HCT116 (cell line): ENCODE measurements at regions not wholly inside any gene's neighbourhood (a gene's known extent, or its start where the extent isn't known, plus 50 kb on each side); places are given as distances from the start of the nearest gene placed in this dataset.

Experiments
- ATAC-seq: fragments of 200-7000 bp; cut with Tn5 transposase; 2 replicates; pipeline ENCODE4 v1.9.1; 2020; ENCODE audit warnings: mild to moderate bottlenecking, moderate library complexity
- BruUV-seq: library from RNA; stranded (reverse); fragments of 400-500 nt; replicated peaks from 2 replicates; lab custom pipeline; 2021; lab: Mats Ljungman, UMichigan
- CTCF ChIA-PET: fragments of 300-600 bp; sonication (Branson Sonifier 250); formaldehyde crosslinking; loops from one replicate; lab custom pipeline; 2021; ENCODE audit warnings: antibody characterized with exemption; lab: Charles Lee
- POLR2A ChIA-PET: fragments of 300-600, 350-600 bp; sonication (Branson Sonifier 250); formaldehyde crosslinking; loops from one replicate; lab custom pipeline; 2021; ENCODE audit warnings: antibody characterized with exemption; lab: Charles Lee
- RAD21 ChIA-PET, 2 experiments: fragments of 300-600 bp; sonication (Branson Sonifier 250); formaldehyde crosslinking; loops; one replicate each; lab custom pipeline; 2023; ENCODE audit warnings: low total read pairs in 2 of 2; ENCODE audit not compliant: uncharacterized antibody in 2 of 2, unreplicated experiment in 2 of 2, low non-redundant PET in 1 of 2; lab: Charles Lee
- DNase-seq: peaks from one replicate; pipeline ENCODE4 v3.0.0-alpha.2; 2010; ENCODE audit warnings: low read depth, low spot score
- H2AFZ ChIP-seq: fragments of 200-600 bp; shearing (Covaris generic), sonication (generic); 2 replicates; pipeline ENCODE4 v1.6.1; 2017; ENCODE audit warnings: low read depth, mixed run types, mixed read lengths, antibody characterized with exemption, low read length; ENCODE audit not compliant: poor library complexity, severe bottlenecking
- H3K27ac ChIP-seq: 2 replicates; pipeline ENCODE4 v1.5.1; 2012; ENCODE audit warnings: low read depth, low read length
- H3K27me3 ChIP-seq: fragments of 200-600 bp; sonication (generic); 2 replicates; pipeline ENCODE4 v1.6.1; 2016; ENCODE audit warnings: mixed run types, low read length, mixed read lengths; ENCODE audit not compliant: insufficient read depth
- H3K36me3 ChIP-seq, 2 experiments: fragments of 200-500 bp in 1 of 2; fragments of 200-600 bp in 1 of 2; sonication (Bioruptor generic) in 1 of 2; sonication (generic) in 1 of 2; 2 replicates each; pipeline versions ENCODE4 v1.5.1 to v1.6.1; 2014 to 2016; ENCODE audit warnings: low read length in 2 of 2, inconsistent platforms in 1 of 2, mixed read lengths in 1 of 2, mixed run types in 1 of 2; ENCODE audit not compliant: insufficient read depth in 2 of 2, control insufficient read depth in 1 of 2
- H3K4me1 ChIP-seq, 2 experiments: fragments of 200-600 bp in 1 of 2; sonication (generic) in 1 of 2; 2 replicates each; pipeline versions ENCODE4 v1.5.1 to v1.6.1; 2012 to 2017; ENCODE audit warnings: low read length in 2 of 2, inconsistent platforms in 1 of 2, mild to moderate bottlenecking in 1 of 2, mixed read lengths in 1 of 2, mixed run types in 1 of 2, moderate library complexity in 1 of 2; ENCODE audit not compliant: insufficient read depth in 2 of 2, control insufficient read depth in 1 of 2
- H3K4me2 ChIP-seq: fragments of 200-600 bp; sonication (generic); 2 replicates; pipeline ENCODE4 v1.6.1; 2017; ENCODE audit warnings: mixed run types, low read length, mixed read lengths
- H3K4me3 ChIP-seq, 2 experiments: fragments of 200-600 bp in 1 of 2; sonication (generic) in 1 of 2; replicated peaks in 1 of 2; 2 replicates each; pipeline ENCODE4 v1.5.1; 2011 to 2016; ENCODE audit warnings: low read length in 2 of 2, control low read depth in 1 of 2, low read depth in 1 of 2, mild to moderate bottlenecking in 1 of 2, mixed read lengths in 1 of 2, mixed run types in 1 of 2
- H3K79me2 ChIP-seq: fragments of 200-600 bp; sonication (generic); 2 replicates; pipeline ENCODE4 v1.6.1; 2017; ENCODE audit warnings: mild to moderate bottlenecking, mixed run types, low read length, moderate library complexity, mixed read lengths; ENCODE audit not compliant: insufficient read depth
- H3K9ac ChIP-seq: fragments of 200-600 bp; sonication (generic); 2 replicates; pipeline ENCODE4 v1.6.1; 2016; ENCODE audit warnings: low read length, mixed read lengths
- H3K9me2 ChIP-seq: fragments of 200-600 bp; sonication (generic), shearing (Covaris generic); 2 replicates; pipeline ENCODE4 v1.6.1; 2017; ENCODE audit warnings: mixed run types, mild to moderate bottlenecking, moderate library complexity; ENCODE audit not compliant: insufficient read depth
- H3K9me3 ChIP-seq, 2 experiments: fragments of 200-500 bp in 1 of 2; fragments of 200-600 bp in 1 of 2; sonication (Bioruptor generic) in 1 of 2; sonication (generic) in 1 of 2; 2 replicates each; pipeline ENCODE4 v1.6.1; 2014 to 2017; ENCODE audit warnings: low read length in 2 of 2, mixed read lengths in 2 of 2, inconsistent platforms in 1 of 2, low read depth in 1 of 2, mild to moderate bottlenecking in 1 of 2, mixed run types in 1 of 2, moderate library complexity in 1 of 2; ENCODE audit not compliant: control insufficient read depth in 1 of 2, insufficient read depth in 1 of 2
- H4K20me1 ChIP-seq: fragments of 200-600 bp; sonication (generic), shearing (Covaris generic); 2 replicates; pipeline ENCODE4 v1.6.1; 2017; ENCODE audit warnings: mixed run types, mild to moderate bottlenecking, moderate library complexity; ENCODE audit not compliant: insufficient read depth
- ATF3 ChIP-seq: IDR thresholded peaks from 2 replicates; pipeline ENCODE4 v1.6.1; 2012
- CBX3 ChIP-seq: IDR thresholded peaks from 2 replicates; pipeline ENCODE4 v1.6.1; 2012; ENCODE audit warnings: low read depth
- CEBPB ChIP-seq: IDR thresholded peaks from 2 replicates; pipeline ENCODE4 v1.6.1; 2012; ENCODE audit warnings: low read depth
- CTCF ChIP-seq, 3 experiments: fragments of 200-600 bp in 1 of 3; sonication (generic) in 1 of 3; IDR thresholded peaks in 2 of 3; conservative IDR thresholded peaks in 1 of 3; 2 replicates each; pipeline ENCODE4 v1.5.1; 2012 to 2017; ENCODE audit warnings: low read depth in 2 of 3, low read length in 2 of 3, antibody characterized with exemption in 1 of 3, borderline replicate concordance in 1 of 3, control low read depth in 1 of 3, mild to moderate bottlenecking in 1 of 3, mixed read lengths in 1 of 3, mixed run types in 1 of 3, moderate library complexity in 1 of 3; ENCODE audit not compliant: insufficient read depth in 1 of 3
- EGR1 ChIP-seq: IDR thresholded peaks from 2 replicates; pipeline ENCODE4 v1.6.1; 2012; ENCODE audit warnings: low read depth
- ELF1 ChIP-seq: IDR thresholded peaks from 2 replicates; pipeline ENCODE4 v1.6.1; 2012; ENCODE audit warnings: low read depth, borderline replicate concordance
- EZH2 ChIP-seq: fragments of 200-600 bp; sonication (generic); IDR thresholded peaks from 2 replicates; pipeline ENCODE4 v1.6.1; 2017; ENCODE audit warnings: antibody characterized with exemption, mixed run types
- EZH2phosphoT487 ChIP-seq: fragments of 200-600 bp; IDR thresholded peaks from 2 replicates; pipeline ENCODE4 v1.6.1; 2018; ENCODE audit warnings: antibody characterized with exemption, borderline replicate concordance
- FOSL1 ChIP-seq: IDR thresholded peaks from 2 replicates; pipeline ENCODE4 v1.6.1; 2012; ENCODE audit warnings: low read depth
- MAX ChIP-seq: IDR thresholded peaks from 2 replicates; pipeline ENCODE4 v1.6.1; 2012
- POLR2AphosphoS5 ChIP-seq: IDR thresholded peaks from 2 replicates; pipeline ENCODE4 v1.6.1; 2011; ENCODE audit warnings: mild to moderate bottlenecking, low read depth, low read length, moderate library complexity
- RAD21 ChIP-seq: IDR thresholded peaks from 2 replicates; pipeline ENCODE4 v1.6.1; 2012; ENCODE audit warnings: low read depth, mild to moderate bottlenecking
- REST ChIP-seq: IDR thresholded peaks from 2 replicates; pipeline ENCODE4 v1.6.1; 2012; ENCODE audit warnings: low read depth
- SP1 ChIP-seq: IDR thresholded peaks from 2 replicates; pipeline ENCODE4 v1.6.1; 2012; ENCODE audit warnings: low read depth
- TCF7L2 ChIP-seq: IDR thresholded peaks from 2 replicates; pipeline ENCODE4 v1.7.0; 2011; ENCODE audit warnings: borderline replicate concordance, inconsistent platforms; ENCODE audit not compliant: insufficient read depth, insufficient read length; ENCODE audit errors: extremely low read depth
- YY1 ChIP-seq: IDR thresholded peaks from 2 replicates; pipeline ENCODE4 v1.6.1; 2011; ENCODE audit warnings: low read length, low read depth, moderate library complexity, mild to moderate bottlenecking; ENCODE audit not compliant: insufficient replicate concordance; ENCODE audit errors: extremely low read depth
- ZNF274 ChIP-seq: fragments of 200-500 bp; sonication (Bioruptor generic); IDR thresholded peaks from 2 replicates; pipeline ENCODE4 v1.6.1; 2014; ENCODE audit warnings: mild to moderate bottlenecking, low read depth, low read length, inconsistent platforms
- intact Hi-C: fragments of 100-400 bp; cut with micrococcal nuclease; formaldehyde crosslinking; loops from 2 replicates; pipeline ENCODE4 v1.10.0; 2022

GRCh38 chr11:19355601-19356000 lies 114.9 kb upstream of the E2F8 start:
- Histone ChIP-seq H4K20me1 (no peaks in the 10 kb centered on the region; the same call in 1 of the 2 replicates), H3K4me3 (no peak overlapping the region), H3K9ac (no peak overlapping the region), H3K27me3 (peaks cover 94% of the 10 kb centered on the region), H3K4me1 (no peaks in the 10 kb centered on the region), H3K27ac (no peak overlapping the region), H3K79me2 (no peaks in the 10 kb centered on the region), H2AFZ (no peak overlapping the region), H3K9me3 (no peaks in the 10 kb centered on the region), H3K4me2 (no peak overlapping the region), H3K9me2 (no peaks in the 10 kb centered on the region), H3K36me3 (no peaks in the 10 kb centered on the region)
- TF ChIP-seq RAD21 (no peak), POLR2AphosphoS5 (no peak), ZNF274 (no peak), EZH2phosphoT487 (no peak), ATF3 (no peak), YY1 (no peak), SP1 (no peak), CEBPB (no peak), EZH2 (no peak), FOSL1 (no peak), ELF1 (no peak), REST (no peak), TCF7L2 (no peak), CTCF (IDR thresholded peaks at IDR 0.05 in 2 of 3, conservative IDR thresholded peaks at IDR 0.05 in 1 of 3; ENCODE audit: borderline replicate concordance in 1 of 3, insufficient read depth in 1 of 3, low read depth in 2 of 3, low read length in 2 of 3) (no peak), CBX3 (no peak), MAX (no peak), EGR1 (no peak)
- ChIA-PET CTCF (no interaction called here), RAD21 (no interaction called here), POLR2A (no interaction called here)
- ATAC-seq (no peak), DNase-seq (no peak)
- no TSS peak for BruUV-seq
- intact Hi-C loops, result no loop called here
